Peyer's patch (tissue), 4 donors: ENCODE measurements at regions not wholly inside any gene's neighbourhood (a gene's known extent, or its start where the extent isn't known, plus 50 kb on each side); places are given as distances from the start of the nearest gene placed in this dataset.

Experiments
- POLR2A ChIP-seq, 2 donors: fragments of 450-650 bp; IDR thresholded peaks; one replicate each; pipeline ENCODE4 v1.5.1; 2017; ENCODE audit warnings: antibody characterized with exemption in 2 of 2, mild to moderate bottlenecking in 2 of 2, moderate library complexity in 2 of 2
- TF ChIP-seq, protein P1 (sequence below), 6 experiments: fragments of 450-650 bp in 4 of 6; fragments of 200-600 bp in 2 of 6; sonication (generic) in 1 of 6; IDR thresholded peaks; one replicate each; pipeline ENCODE4 v1.5.1; 2017 to 2019; ENCODE audit warnings: antibody characterized with exemption in 6 of 6, mild to moderate bottlenecking in 3 of 6, moderate library complexity in 1 of 6

DNA sequence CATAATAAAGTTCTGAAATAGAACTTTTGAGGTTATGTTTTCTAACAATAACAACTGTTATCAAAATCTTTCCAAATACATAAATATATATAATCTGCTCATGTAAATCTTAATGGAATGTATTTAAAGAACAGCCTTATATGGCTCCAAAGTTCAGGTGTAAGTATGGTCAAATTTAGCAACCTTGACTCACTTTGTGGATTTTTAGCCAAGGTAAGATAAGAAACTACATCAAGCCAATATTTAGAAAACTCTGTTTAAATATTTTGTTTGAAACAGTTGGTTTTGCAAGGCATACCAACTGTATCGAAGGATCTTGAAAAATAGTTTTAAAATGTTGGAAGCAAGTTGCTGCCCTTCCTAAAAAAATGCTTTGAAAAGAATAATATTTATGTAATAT, 228.9 kb upstream of the SEMA3D start:
- TF ChIP-seq, protein P1, sequence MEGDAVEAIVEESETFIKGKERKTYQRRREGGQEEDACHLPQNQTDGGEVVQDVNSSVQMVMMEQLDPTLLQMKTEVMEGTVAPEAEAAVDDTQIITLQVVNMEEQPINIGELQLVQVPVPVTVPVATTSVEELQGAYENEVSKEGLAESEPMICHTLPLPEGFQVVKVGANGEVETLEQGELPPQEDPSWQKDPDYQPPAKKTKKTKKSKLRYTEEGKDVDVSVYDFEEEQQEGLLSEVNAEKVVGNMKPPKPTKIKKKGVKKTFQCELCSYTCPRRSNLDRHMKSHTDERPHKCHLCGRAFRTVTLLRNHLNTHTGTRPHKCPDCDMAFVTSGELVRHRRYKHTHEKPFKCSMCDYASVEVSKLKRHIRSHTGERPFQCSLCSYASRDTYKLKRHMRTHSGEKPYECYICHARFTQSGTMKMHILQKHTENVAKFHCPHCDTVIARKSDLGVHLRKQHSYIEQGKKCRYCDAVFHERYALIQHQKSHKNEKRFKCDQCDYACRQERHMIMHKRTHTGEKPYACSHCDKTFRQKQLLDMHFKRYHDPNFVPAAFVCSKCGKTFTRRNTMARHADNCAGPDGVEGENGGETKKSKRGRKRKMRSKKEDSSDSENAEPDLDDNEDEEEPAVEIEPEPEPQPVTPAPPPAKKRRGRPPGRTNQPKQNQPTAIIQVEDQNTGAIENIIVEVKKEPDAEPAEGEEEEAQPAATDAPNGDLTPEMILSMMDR (IDR thresholded peaks at IDR 0.05), result no peak
- no peak for TF ChIP-seq POLR2A (IDR thresholded peaks at IDR 0.05)
